OCI-M1 (cell line): ENCODE measurements at regions not wholly inside any gene's neighbourhood (a gene's known extent, or its start where the extent isn't known, plus 50 kb on each side); places are given as distances from the start of the nearest gene placed in this dataset.
A peak's percentile ranks its signal among the peaks of the same experiment; 100 is the strongest.

Source experiments
- DNase-seq: peaks from one replicate; lab custom pipeline; 2025; lab: John Stamatoyannopoulos, UW

GRCh38 chr14:101215927-101216326 lies 312.4 kb upstream of the RTL1 start:
- DNase-seq, result no peak

- DNase-seq, result no peak
Observed at GRCh38 chr14:101216366-101217079, 313.0 kb upstream of the RTL1 start.

- no peak for DNase-seq
Observed at GRCh38 chr14:101217080-101217463, 313.6 kb upstream of the RTL1 start.

- DNase-seq, result no peak
Observed at GRCh38 chr14:101217616-101218371, 314.3 kb upstream of the RTL1 start.

- DNase-seq, result no peak
Observed at GRCh38 chr14:101219896-101220703, 316.6 kb upstream of the RTL1 start.

- no peak for DNase-seq
Observed at GRCh38 chr14:101220921-101221510, 317.5 kb upstream of the RTL1 start.

GRCh38 chr14:101221549-101222160 lies 318.1 kb upstream of the RTL1 start:
- no peak for DNase-seq

GRCh38 chr14:101222362-101223070 lies 319.0 kb upstream of the RTL1 start:
- no peak for DNase-seq

GRCh38 chr14:101223127-101223526 lies 319.6 kb upstream of the RTL1 start:
- DNase-seq, result no peak

GRCh38 chr14:101223561-101224162 lies 320.1 kb upstream of the RTL1 start:
- DNase-seq, result no peak

GRCh38 chr14:101224356-101225156 lies 321.0 kb upstream of the RTL1 start:
- DNase-seq, result no peak

- DNase-seq, result peak; percentile 26
Observed at GRCh38 chr14:101225157-101226152, 321.9 kb upstream of the RTL1 start.

- DNase-seq, result no peak
Observed at GRCh38 chr14:101226265-101226602, 322.7 kb upstream of the RTL1 start.

- no peak for DNase-seq
Observed at GRCh38 chr14:101226603-101227425, 323.3 kb upstream of the RTL1 start.

GRCh38 chr14:101227611-101228594 lies 324.4 kb upstream of the RTL1 start:
- no peak for DNase-seq

- peak; percentile 0 for DNase-seq
Observed at GRCh38 chr14:101228949-101229541, 325.5 kb upstream of the RTL1 start.
